ENCODE measurements at regions not wholly inside any gene's neighbourhood (a gene's known extent, or its start where the extent isn't known, plus 50 kb on each side); places are given as distances from the start of the nearest gene placed in this dataset.

DNA sequence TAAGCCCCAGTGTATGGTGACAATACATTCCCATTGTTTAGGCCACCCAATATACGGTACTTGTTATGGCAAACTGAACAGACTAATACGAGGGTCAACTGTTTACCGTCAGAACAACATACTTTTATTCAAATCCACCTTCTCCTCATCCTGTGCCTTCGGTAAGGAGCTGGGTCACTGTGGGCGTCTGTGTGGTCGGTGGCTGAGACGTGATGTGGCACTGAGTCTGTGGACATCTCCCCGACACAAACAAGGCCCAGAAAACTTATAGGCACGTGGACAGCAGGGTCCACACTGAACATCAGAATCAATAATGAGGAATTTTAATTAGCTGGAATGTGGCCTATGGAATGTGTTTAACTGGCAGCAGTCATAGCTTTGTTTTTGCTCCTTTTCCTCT is 154.3 kb upstream of the IRX2 start:
- H3K27ac ChIP-seq (ENCODE audit: low read depth in 2 of 2, low read length in 1 of 2), result no peak overlapping the region
- no peak overlapping the region for H3K9ac ChIP-seq
- H3K79me2 ChIP-seq (ENCODE audit: insufficient read depth), result no peaks in the 10 kb centered on the region
- no peaks in the 10 kb centered on the region for H3K9me2 ChIP-seq
- no peak overlapping the region for H3K4me2 ChIP-seq
- H3K27me3 ChIP-seq (ENCODE audit: insufficient read depth), result no peaks in the 10 kb centered on the region
- TF ChIP-seq ELF1 (IDR thresholded peaks at IDR 0.05) (no peak), EP300 (IDR thresholded peaks at IDR 0.05; ENCODE audit: borderline replicate concordance in 1 of 2, low read depth in 1 of 2, low read length in 1 of 2) (no peak), RFX5 (IDR thresholded peaks at IDR 0.05; ENCODE audit: low read length) (no peak), MXI1 (IDR thresholded peaks at IDR 0.05; ENCODE audit: low read depth, low read length) (no peak), EZH2phosphoT487 (IDR thresholded peaks at IDR 0.05; ENCODE audit: borderline replicate concordance, low read depth) (no peak), JUND (IDR thresholded peaks at IDR 0.05) (no peak), CHD2 (IDR thresholded peaks at IDR 0.05; ENCODE audit: low read length, partially characterized antibody) (no peak), TAF1 (IDR thresholded peaks at IDR 0.05; ENCODE audit: borderline replicate concordance, low read depth, low read length) (no peak), RCOR1 (IDR thresholded peaks at IDR 0.05; ENCODE audit: low read length) (no peak), SIN3A (IDR thresholded peaks at IDR 0.05; ENCODE audit: borderline replicate concordance, low read depth, low read length) (no peak), NRF1 (IDR thresholded peaks at IDR 0.05; ENCODE audit: low read depth, low read length) (no peak)
- TF ChIP-seq, protein P1, sequence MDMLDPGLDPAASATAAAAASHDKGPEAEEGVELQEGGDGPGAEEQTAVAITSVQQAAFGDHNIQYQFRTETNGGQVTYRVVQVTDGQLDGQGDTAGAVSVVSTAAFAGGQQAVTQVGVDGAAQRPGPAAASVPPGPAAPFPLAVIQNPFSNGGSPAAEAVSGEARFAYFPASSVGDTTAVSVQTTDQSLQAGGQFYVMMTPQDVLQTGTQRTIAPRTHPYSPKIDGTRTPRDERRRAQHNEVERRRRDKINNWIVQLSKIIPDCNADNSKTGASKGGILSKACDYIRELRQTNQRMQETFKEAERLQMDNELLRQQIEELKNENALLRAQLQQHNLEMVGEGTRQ (IDR thresholded peaks at IDR 0.05; ENCODE audit: borderline replicate concordance, low read depth, low read length), result no peak
- TF ChIP-seq, protein P2, sequence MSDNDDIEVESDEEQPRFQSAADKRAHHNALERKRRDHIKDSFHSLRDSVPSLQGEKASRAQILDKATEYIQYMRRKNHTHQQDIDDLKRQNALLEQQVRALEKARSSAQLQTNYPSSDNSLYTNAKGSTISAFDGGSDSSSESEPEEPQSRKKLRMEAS (IDR thresholded peaks at IDR 0.05; ENCODE audit: low read depth), result no peak
- TF ChIP-seq, protein P3, sequence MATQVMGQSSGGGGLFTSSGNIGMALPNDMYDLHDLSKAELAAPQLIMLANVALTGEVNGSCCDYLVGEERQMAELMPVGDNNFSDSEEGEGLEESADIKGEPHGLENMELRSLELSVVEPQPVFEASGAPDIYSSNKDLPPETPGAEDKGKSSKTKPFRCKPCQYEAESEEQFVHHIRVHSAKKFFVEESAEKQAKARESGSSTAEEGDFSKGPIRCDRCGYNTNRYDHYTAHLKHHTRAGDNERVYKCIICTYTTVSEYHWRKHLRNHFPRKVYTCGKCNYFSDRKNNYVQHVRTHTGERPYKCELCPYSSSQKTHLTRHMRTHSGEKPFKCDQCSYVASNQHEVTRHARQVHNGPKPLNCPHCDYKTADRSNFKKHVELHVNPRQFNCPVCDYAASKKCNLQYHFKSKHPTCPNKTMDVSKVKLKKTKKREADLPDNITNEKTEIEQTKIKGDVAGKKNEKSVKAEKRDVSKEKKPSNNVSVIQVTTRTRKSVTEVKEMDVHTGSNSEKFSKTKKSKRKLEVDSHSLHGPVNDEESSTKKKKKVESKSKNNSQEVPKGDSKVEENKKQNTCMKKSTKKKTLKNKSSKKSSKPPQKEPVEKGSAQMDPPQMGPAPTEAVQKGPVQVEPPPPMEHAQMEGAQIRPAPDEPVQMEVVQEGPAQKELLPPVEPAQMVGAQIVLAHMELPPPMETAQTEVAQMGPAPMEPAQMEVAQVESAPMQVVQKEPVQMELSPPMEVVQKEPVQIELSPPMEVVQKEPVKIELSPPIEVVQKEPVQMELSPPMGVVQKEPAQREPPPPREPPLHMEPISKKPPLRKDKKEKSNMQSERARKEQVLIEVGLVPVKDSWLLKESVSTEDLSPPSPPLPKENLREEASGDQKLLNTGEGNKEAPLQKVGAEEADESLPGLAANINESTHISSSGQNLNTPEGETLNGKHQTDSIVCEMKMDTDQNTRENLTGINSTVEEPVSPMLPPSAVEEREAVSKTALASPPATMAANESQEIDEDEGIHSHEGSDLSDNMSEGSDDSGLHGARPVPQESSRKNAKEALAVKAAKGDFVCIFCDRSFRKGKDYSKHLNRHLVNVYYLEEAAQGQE (IDR thresholded peaks at IDR 0.05; ENCODE audit: low read depth, low read length), result no peak
- TF ChIP-seq, protein P4, sequence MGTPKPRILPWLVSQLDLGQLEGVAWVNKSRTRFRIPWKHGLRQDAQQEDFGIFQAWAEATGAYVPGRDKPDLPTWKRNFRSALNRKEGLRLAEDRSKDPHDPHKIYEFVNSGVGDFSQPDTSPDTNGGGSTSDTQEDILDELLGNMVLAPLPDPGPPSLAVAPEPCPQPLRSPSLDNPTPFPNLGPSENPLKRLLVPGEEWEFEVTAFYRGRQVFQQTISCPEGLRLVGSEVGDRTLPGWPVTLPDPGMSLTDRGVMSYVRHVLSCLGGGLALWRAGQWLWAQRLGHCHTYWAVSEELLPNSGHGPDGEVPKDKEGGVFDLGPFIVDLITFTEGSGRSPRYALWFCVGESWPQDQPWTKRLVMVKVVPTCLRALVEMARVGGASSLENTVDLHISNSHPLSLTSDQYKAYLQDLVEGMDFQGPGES (IDR thresholded peaks at IDR 0.05; ENCODE audit: low read depth, low read length), result no peak
- ChIA-PET POLR2A (no interaction called here), CTCF (no interaction called here)
- no peak overlapping the region for H3K4me3 ChIP-seq (ENCODE audit: low read depth in 2 of 2, low read length in 1 of 2)
- no peak overlapping the region for H2AFZ ChIP-seq (ENCODE audit: low read depth)
- no peaks in the 10 kb centered on the region for H3K36me3 ChIP-seq (replicated peaks in 1 of 2; ENCODE audit: control insufficient read depth in 1 of 2, insufficient read depth in 2 of 2, low read length in 1 of 2)
- DNase-seq, result no peak
- no peaks in the 10 kb centered on the region for H3K9me3 ChIP-seq
- no peaks in the 10 kb centered on the region for H3F3A ChIP-seq (replicated peaks; ENCODE audit: insufficient read depth)
- H4K20me1 ChIP-seq (ENCODE audit: insufficient read depth), result no peaks in the 10 kb centered on the region
- under 1% methylated on average over 9 of the region's 9 CpGs for WGBS (ENCODE audit: low lambda C conversion rate)
- H3K4me1 ChIP-seq (ENCODE audit: control insufficient read depth in 1 of 2, insufficient read depth in 2 of 2, low read depth in 1 of 2, low read length in 1 of 2), result no peaks in the 10 kb centered on the region
